ENCODE measurements at regions not wholly inside any gene's neighbourhood (a gene's known extent, or its start where the extent isn't known, plus 50 kb on each side); places are given as distances from the start of the nearest gene placed in this dataset.
"Not testable (repeated sequence)": the region's sequence is repeated elsewhere in the genome, so short reads cannot be mapped to it uniquely, and the experiment has no call there.

DNA sequence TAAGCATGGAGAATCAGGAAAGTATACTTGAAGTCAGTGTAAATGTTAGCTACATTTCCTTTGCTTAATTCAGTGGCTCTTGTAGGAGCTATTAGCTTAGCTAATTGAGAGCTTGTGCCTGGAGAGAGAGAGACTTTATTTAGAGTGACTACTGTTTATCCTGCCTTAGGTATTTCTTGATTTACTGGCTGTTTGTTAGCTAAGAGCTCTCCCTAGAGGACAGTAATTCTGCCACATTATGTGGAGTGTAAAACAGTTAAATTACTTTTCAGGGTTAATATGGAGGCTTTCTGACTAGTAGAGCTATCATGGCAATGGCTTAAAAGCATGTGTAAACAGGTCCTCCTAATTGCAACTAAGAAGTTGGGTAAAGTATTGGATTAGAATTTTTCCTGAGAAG lies 306.5 kb upstream of the TECRL start:
- DNase-seq: no peak

- DNase-seq: peak; percentile 4
These were observed 304.1 kb upstream of the TECRL start for GRCh38 chr4:64713256-64713840.

DNA sequence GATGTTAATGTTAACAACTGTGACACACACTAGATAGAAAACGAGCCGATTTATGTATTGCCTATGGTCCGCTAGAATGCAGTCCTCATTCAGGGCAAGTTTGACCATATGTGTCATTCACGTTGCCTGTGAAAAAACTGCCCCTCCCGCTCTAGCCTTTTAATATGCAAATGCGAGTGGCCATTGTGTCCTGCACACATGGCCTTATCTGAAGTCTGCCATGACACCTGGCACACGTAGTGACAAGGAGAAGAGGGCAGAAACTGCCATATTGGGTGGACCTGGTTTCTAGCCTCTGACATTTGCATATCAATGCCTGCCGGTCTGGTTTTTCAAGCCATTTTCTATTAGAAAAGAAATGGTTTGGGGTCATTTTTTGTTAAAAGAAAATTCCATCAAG lies 303.3 kb upstream of the TECRL start:
- DNase-seq: no peak

DNA sequence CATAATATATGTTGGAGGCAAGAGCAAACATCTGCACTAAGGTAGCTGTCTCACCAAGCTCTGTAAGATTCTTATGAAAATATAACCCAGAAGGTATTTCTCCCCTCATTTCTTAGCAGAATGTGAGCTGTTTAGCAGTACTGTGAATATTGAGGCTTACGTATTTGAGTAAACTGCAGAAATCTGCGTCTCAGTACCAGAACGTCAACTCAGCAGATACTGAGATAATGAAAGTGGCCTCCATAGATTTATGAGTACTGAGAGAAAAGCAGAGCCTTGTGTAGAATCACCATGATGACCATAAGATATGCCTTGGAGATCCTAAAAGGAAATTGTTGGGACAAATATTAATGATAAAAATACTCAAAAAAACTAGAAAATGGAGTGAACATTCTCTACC lies 296.7 kb upstream of the TECRL start:
- no peak for DNase-seq

DNA sequence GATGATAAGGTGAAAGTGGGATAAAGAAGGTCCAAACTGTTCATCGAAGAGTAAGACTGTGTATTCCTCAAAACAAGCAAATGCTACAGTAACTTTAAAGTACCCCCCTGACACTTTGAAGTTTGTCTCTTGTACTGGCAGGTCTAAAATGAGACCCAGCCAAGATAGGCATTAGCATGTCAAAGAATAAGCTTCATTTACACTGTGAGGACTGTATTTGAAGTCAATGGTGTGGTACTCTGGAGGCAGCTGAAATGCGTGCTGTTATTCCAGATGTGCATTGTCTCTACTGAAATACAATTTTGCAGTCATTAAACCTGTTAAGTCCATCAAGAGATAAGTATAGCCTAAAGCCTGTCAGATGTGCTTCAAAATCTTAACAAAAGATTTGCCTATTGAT lies 288.9 kb upstream of the TECRL start:
- DNase-seq: no peak

GRCh38 chr4:64682946-64683345 lies 273.7 kb upstream of the TECRL start:
- no peak for DNase-seq

DNA sequence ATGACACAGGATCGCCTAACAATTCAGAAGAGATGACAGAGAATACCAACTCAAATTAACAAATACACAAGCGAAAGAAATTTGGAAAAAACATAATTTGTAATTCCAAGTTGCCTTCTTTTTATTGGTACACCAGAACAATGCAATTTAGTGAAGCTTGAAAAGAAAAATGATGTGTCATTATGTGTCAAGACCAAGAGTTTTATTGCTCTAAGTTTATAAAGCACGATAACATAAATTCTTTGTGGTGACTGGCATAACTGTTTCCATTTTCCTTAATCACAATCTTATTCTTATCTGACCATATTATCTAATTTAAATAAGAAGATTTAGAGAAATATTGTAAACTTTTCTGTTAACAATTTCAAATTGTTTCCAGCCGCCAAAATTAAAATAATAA lies 273.2 kb upstream of the TECRL start:
- DNase-seq: no peak

DNA sequence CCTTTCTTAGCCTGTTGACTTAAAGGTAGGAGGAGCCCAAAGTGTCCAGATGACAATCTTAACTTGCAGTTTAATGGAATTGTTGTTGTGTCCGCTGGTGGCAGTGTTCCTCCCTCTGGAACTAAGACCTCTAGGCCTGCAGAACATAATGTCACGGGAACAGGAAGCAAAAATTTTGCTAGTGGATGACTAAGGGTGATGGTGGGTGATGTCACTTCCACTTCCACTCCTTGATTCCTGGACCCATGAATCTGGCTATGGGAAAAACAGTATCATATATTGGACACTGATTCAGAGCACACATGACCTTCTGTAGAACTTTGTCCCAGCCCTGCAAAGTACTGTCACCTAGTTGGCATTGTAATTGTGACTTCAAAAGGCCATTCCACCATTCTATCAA lies 263.9 kb upstream of the TECRL start:
- DNase-seq: not testable (repeated sequence)

DNA sequence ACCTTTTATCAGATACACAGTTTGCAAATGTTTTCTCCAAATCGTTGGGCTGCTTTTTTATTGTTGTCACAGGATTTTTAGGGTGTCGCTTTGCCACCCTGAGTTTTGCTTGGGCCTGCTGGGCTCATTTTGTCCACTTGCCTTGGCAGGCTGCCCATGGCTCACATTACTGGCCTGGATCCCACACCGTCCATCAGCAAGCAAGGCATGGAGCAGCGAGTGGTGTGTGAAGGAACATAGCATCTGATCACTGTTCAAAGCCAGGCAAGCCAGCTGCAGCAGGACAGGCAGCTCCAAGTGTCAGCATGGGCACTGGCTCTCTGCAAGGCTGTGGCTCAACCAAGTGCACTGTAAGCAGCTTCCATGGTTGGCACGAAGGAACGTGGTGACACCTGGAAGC lies 261.4 kb upstream of the TECRL start:
- DNase-seq: no peak

DNA sequence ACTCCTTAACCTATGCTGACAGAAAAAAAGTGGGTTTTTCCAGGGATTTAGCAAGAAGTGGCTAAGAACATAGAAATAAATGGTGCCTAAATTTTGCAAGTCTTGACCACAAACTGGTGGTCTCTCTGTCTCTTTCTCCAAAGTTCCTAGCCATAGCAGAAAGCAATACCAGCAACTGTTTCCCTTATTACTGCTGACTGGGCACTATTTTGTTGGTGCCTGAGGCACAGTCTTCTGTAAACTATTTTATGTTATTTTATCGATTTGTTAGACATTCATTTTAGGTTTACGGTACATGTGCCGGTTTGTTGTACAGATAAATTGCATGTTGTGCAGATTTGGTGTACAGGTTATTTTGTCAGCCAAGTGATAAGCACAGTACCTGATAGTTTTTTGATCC lies 234.6 kb upstream of the TECRL start:
- no peak for DNase-seq

DNA sequence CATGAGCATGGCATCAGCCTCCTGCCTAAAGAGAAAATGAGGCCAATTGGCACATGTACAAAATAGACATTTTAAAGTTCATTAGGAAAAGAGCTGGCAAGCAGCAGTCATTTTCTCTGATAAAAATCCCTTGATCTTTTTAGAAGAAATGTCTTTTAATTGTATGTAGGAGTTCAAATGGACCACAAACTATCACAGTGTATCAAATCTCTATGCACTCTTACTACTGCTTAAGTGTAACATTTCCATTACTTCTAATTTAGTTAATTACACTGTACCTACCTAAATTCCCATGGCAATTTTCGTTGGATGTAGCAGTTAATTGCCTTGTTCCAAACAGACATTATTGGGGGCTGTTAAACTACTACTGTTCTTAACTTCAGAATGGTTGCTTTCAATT lies 233.7 kb upstream of the TECRL start:
- no peak for DNase-seq

DNA sequence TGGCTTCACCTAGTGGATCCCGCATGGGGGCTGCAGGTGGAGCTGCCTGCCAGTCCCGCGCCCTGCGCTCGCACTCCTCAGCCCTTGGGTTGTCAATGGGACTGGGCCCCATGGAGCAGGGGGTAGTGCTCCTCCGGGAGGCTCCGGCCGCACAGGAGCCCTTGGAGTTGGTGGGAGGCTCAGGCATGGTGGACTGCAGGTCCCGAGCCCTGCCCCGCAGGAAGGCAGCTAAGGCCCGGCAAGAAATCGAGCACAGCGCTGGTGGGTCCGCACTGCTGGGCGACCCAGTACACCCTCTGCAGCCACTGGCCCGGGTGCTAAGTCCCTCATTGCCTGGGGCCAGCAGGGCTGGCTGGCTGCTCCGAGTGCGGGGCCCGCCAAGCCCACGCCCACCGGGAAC lies 231.2 kb upstream of the TECRL start:
- not testable (repeated sequence) for DNase-seq

GRCh38 chr4:64625438-64625837 lies 216.2 kb upstream of the TECRL start:
- DNase-seq: no peak

- no peak for DNase-seq
These were observed 208.6 kb upstream of the TECRL start for GRCh38 chr4:64617800-64618199.

DNA sequence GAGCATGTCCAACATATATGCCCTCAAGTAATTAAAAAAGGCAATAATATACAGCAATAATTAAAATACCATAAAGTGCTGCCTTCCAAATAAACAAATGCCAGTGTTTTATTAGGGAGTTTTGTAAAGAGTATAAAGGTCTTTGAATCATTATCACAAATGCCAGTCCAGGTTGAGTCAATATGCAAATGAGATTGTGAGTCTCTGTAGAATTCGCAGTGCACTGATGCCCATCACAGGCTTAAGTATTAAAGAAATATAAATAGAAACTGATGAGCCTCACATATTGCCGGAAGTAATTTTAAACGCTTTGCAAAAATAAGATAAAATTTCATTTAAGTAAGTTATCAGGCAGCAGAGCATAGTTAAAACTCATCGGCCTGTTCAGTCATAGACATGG lies 205.0 kb upstream of the TECRL start:
- no peak for DNase-seq

- DNase-seq: no peak
These were observed 203.8 kb upstream of the TECRL start for GRCh38 chr4:64613046-64613445.

DNA sequence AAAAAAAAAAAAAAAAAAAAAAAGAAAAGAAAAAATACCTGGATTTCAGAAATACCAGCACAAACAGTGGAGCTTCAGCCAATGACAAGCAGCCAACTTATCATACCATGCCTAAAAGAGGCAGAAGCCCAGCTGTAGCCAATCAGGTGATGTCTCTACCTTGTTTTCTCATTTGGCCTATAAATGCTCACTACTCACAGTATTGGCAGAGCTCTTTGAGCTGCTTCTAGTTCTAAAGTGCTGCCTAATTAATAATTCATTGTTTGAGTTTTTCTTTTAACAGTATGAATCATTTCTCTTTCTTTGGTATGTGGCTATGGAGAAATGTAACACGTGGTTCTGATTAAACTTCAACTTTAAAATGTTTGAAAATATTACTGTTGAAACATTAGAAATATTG lies 188.8 kb upstream of the TECRL start:
- no peak for DNase-seq

DNA sequence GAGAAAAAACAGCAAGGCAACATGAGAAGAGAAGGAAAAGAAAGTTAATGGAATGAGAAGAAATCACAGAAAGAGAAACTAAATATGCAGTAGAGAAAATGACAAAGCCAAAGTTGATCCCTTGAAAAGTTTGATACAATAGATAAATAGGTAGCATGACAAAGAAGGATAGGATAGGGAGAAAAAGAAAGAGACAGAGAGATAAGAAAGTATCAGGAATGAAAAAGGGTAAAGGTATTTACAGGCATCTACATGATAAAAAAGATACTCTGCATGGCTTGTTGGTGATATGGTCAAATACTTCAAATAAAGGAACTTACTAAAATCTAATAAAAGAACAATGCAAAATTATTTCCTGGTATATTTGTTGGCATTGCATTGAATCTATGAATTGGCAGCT lies 185.5 kb upstream of the TECRL start:
- DNase-seq: no peak

DNA sequence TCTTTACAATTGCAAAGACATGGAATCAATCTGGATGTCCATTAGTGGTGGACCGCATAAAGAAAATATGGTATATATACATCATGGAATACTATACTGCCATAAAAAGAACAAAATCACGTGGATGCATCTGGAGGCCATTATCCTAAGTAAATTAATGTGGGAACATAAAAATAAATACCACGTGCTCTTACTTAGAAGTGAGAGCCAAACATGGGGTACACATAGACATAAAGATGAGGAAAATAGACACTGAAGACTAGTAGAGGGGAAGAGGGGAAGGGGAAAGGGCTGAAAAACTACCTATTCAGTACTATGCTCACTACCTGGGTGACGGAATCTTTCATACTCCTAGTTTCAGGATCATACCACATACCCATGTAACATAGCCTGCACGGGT lies 179.3 kb upstream of the TECRL start:
- DNase-seq: no peak

DNA sequence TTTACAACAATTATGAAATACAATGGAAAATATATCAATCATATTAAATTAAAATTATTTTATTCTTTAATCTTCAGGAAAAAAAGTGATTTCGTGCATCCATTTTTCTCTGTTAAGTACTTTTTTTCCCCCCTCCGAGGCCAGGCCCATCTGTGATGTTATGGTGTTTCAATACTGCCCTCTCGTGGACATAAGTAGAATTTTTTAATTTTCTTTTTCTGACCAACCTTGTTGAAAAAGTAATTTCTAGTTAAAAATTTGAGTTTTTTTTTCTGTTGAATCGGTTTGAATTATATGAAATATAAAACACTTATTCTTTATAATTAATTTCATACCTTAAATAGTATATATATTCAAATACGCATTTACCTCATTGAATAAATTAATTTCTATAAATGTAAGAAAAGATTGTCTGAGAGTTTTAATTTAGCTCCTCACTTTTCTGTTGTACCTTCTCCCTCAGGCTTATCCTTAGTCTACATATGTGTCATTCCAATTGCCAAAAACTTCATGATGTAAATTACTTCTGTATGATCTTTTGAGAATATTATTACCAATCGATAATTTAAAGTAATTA lies 175.8 kb upstream of the TECRL start:
- no peak for DNase-seq

GRCh38 chr4:64584125-64584524 lies 174.9 kb upstream of the TECRL start:
- DNase-seq: no peak

DNA sequence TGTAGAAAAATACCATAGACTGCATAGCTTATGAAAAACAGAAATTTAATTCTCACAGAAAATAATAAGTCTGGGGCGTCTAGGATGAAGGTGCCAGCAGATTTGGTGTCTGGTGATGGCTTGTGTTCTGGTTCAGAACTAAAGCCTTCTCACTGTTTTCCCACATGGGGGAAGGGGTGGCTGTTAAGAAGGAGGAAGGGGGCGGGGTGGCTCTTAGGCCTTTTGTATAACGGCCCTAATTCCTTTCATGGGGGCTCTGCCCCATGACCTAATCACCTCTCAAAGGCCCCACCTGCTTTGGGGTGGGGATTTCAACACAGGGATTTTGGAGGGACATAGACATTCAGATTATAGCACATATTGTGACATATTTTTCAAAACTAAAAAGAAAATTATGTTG lies 173.2 kb upstream of the TECRL start:
- no peak for DNase-seq

- no peak for DNase-seq
These were observed 172.2 kb upstream of the TECRL start for GRCh38 chr4:64581422-64581821.

DNA sequence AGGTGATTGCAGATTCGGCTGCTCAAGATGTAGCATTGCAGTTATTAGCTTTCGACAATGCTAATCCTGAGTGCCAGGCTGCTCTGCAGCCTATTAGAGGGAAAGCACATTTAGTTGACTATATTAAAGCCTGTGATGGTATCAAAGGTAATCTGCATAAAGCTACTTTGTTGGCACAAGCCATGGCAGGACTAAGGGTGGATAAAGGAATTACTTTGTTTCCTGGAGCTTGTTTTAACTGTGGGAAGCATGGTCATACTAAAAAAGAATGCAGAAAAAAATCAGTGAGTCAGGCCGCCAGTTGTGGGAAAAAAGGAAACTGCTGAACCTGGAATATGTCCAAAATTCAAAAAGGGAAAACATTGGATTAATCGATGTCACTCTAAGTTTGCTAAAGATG lies 154.9 kb upstream of the TECRL start:
- no peak for DNase-seq

GRCh38 chr4:64559571-64559970 lies 150.3 kb upstream of the TECRL start:
- no peak for DNase-seq

DNA sequence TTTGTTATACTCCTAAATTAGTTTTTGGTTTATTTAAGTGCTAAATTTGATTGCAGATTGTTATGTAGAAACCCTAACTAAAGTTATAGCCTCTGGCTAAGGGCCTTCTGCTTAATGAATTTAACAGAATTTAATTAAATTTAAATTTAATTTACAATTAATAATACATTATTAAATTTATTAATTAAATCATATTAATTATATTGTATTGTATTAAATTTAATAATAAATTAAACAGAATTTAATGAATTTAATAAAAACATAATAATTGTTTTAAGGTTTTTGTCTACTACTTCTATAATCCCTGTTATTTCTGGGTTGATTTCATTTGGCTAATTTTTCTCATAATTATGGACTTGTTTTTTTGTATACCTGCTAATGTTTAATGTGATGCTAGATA lies 141.9 kb upstream of the TECRL start:
- DNase-seq: no peak

Data from NCI-H1417 treated with DMSO at 0.1 percent for 48 hours (cell line).